ENCODE measurements at regions not wholly inside any gene's neighbourhood (a gene's known extent, or its start where the extent isn't known, plus 50 kb on each side); places are given as distances from the start of the nearest gene placed in this dataset.

DNA sequence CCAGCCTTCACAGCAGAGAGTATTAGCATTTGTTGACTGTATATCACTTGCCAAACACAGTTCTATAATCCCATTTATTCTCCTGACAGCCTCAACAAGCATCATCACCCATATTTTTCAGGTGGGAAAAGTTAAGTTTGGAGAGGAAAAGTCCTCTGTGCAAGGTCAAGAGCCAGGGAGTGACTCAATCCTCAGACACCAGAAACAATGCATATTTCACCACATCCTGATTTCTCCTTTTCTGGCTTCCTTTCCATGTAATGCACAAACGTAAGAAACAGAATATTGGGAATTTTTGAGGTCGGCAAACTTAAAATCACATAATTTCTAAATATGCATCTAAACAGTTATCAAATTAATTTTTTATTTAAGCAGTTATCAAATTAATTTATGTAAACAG is 116.0 kb upstream of the GADL1 start:
- TF ChIP-seq, protein P1, sequence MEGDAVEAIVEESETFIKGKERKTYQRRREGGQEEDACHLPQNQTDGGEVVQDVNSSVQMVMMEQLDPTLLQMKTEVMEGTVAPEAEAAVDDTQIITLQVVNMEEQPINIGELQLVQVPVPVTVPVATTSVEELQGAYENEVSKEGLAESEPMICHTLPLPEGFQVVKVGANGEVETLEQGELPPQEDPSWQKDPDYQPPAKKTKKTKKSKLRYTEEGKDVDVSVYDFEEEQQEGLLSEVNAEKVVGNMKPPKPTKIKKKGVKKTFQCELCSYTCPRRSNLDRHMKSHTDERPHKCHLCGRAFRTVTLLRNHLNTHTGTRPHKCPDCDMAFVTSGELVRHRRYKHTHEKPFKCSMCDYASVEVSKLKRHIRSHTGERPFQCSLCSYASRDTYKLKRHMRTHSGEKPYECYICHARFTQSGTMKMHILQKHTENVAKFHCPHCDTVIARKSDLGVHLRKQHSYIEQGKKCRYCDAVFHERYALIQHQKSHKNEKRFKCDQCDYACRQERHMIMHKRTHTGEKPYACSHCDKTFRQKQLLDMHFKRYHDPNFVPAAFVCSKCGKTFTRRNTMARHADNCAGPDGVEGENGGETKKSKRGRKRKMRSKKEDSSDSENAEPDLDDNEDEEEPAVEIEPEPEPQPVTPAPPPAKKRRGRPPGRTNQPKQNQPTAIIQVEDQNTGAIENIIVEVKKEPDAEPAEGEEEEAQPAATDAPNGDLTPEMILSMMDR (IDR thresholded peaks at IDR 0.05) = no peak
- no peak for TF ChIP-seq POLR2A (IDR thresholded peaks at IDR 0.05)
